Chondrocyte (in vitro differentiated cells): ENCODE measurements at regions not wholly inside any gene's neighbourhood (a gene's known extent, or its start where the extent isn't known, plus 50 kb on each side); places are given as distances from the start of the nearest gene placed in this dataset.

Experiments used
- DNase-seq: peaks from one replicate; pipeline ENCODE4 v3.0.0; 2021; ENCODE audit warnings: mixed read lengths, low spot score
- H3K27ac Mint-ChIP-seq: one replicate; pipeline ENCODE4 v1.8.0; 2021; ENCODE audit warnings: mild to moderate bottlenecking, moderate library complexity, mixed read lengths; ENCODE audit not compliant: unreplicated experiment
- H3K27me3 Mint-ChIP-seq: 2 replicates; pipeline ENCODE4 v1.8.0; 2021; ENCODE audit warnings: low read depth, mixed read lengths
- H3K36me3 Mint-ChIP-seq: 2 replicates; pipeline ENCODE4 v1.8.0; 2021; ENCODE audit warnings: low read depth, mixed read lengths
- H3K4me1 Mint-ChIP-seq: 2 replicates; pipeline ENCODE4 v1.8.0; 2021; ENCODE audit warnings: low read depth, mild to moderate bottlenecking, mixed read lengths
- H3K4me3 Mint-ChIP-seq: one replicate; pipeline ENCODE4 v1.8.0; 2021; ENCODE audit warnings: mild to moderate bottlenecking, moderate library complexity, mixed read lengths; ENCODE audit not compliant: unreplicated experiment
- H3K9me3 Mint-ChIP-seq: 2 replicates; pipeline ENCODE4 v1.8.0; 2021; ENCODE audit warnings: low read depth, mixed read lengths
- CTCF ChIP-seq: fragments of 200-600 bp; sonication (generic); IDR thresholded peaks from 2 replicates; pipeline ENCODE4 v1.5.0; 2021; ENCODE audit warnings: antibody characterized with exemption, mild to moderate bottlenecking, moderate library complexity

DNA sequence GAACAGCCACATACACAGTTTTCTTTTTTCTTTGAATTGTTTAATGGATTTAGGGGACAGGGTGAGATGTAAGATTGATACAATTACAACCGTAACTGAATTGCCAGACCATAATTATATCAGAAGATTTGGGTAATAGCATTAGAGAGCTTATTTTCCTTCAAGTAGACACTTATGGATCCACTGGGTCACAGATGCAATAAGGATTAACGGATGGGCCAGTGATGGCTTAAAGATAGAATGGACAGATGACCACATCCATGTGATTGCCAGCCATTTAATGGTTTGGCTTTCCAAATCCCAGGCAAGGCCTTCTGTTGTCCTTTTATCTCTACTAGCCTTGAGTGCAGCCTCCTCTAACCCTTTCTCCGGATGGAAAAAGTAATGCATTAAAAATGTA lies 94.7 kb upstream of the NUDT12 start:
- H3K27ac Mint-ChIP-seq: no peak overlapping the region
- H3K27me3 Mint-ChIP-seq: no peaks in the 10 kb centered on the region
- no peak for TF ChIP-seq CTCF
- no peaks in the 10 kb centered on the region for H3K36me3 Mint-ChIP-seq
- DNase-seq: no peak
- H3K4me1 Mint-ChIP-seq: no peaks in the 10 kb centered on the region
- peaks cover under 1% of the 10 kb centered on the region for H3K9me3 Mint-ChIP-seq
- H3K4me3 Mint-ChIP-seq: no peak overlapping the region

DNA sequence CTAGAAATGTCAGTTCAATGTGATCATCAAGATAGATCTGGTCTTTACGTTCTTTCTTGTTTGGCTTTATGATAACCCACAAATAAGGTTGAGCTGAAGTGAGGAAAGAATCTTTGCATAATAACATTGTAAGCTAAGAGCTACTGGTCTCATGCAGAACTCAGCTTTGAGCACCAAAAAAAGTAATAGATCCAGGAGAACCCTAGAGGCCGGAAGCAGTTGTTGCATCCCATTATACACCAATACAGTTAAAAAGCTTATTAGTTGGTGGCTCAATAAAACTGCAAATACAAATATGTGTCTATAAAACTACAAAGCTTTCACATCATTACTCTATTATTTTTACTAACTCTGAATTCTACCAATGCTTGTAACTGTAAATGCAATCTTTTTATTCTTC lies 85.5 kb upstream of the NUDT12 start:
- peak; percentile 26 for TF ChIP-seq CTCF
- no peak overlapping the region for H3K27ac Mint-ChIP-seq
- H3K4me1 Mint-ChIP-seq: no peaks in the 10 kb centered on the region
- no peak overlapping the region for H3K4me3 Mint-ChIP-seq
- no peaks in the 10 kb centered on the region for H3K36me3 Mint-ChIP-seq
- no peaks in the 10 kb centered on the region for H3K27me3 Mint-ChIP-seq
- H3K9me3 Mint-ChIP-seq: no peaks in the 10 kb centered on the region
- DNase-seq: no peak

DNA sequence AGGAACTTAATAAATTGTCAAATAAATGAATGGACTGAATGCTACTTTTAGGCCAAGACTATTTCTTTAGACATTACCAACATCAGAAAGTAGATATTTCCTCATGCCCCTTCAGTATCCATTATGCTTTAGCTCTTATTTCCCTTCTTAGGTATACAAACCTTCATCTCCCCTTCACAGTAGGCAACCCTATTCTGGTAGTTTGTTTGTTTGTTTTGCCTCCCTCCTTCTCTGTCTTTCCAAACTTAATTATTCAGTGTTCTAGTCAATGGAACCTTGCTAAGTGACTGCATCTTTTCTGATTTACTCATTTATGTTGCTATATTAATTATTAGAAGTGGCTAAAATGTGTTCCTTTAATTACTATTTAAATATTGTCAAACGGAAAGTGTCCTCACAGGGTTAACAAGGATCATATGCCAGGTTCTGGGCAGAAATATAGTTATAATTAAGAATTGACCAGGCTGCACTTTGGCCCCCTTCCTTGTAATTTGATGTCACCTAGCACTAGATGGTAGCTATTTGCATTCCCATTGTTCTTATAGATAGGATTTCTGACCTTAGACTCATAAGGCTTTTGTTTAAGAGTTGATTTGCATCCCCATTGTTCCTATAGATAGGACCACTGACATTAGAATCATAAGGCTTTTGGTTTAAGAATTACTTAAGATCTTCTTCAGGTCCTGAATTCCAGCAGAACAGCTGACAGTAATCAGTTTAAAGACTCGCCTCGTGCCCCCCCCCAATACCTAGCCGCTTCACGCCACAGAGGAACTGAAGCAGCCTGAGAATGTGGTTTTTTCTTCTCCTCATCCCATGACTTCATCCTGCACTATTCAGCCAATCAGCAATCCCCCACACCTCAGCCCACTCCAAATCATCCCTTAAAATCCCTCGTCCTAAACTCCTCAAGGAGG lies 84.4 kb upstream of the NUDT12 start:
- H3K27ac Mint-ChIP-seq: no peak overlapping the region
- no peak for TF ChIP-seq CTCF
- H3K36me3 Mint-ChIP-seq: no peaks in the 10 kb centered on the region
- no peaks in the 10 kb centered on the region for H3K27me3 Mint-ChIP-seq
- no peaks in the 10 kb centered on the region for H3K9me3 Mint-ChIP-seq
- DNase-seq: no peak
- no peaks in the 10 kb centered on the region for H3K4me1 Mint-ChIP-seq
- no peak overlapping the region for H3K4me3 Mint-ChIP-seq

GRCh38 chr5:103645816-103646215 lies 83.2 kb upstream of the NUDT12 start:
- H3K27ac Mint-ChIP-seq: no peak overlapping the region
- no peak for DNase-seq

DNA sequence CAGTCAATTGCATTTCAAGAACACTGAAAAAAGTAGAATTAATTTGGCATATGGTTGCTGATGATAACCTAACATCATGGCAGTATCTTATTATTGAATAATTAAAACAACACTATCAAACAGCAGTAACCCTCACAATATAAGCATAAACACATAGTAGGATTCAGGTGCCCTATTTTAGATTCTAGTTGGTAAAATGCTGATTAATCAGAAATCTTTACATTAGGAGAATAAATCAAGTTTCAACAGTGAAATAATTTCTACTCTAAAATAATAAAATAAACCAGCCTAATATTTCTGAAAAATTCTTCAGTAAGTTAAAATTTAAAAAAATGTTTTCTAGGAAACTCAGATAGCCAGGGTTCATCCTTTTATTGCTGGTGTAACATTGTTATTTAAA lies 76.4 kb upstream of the NUDT12 start:
- no peaks in the 10 kb centered on the region for H3K36me3 Mint-ChIP-seq
- no peak for DNase-seq
- no peak for TF ChIP-seq CTCF
- H3K27ac Mint-ChIP-seq: no peak overlapping the region
- H3K9me3 Mint-ChIP-seq: no peaks in the 10 kb centered on the region
- no peaks in the 10 kb centered on the region for H3K4me1 Mint-ChIP-seq
- H3K27me3 Mint-ChIP-seq: no peaks in the 10 kb centered on the region
- no peak overlapping the region for H3K4me3 Mint-ChIP-seq

More at GRCh38 chr5:103645816-103646215, 83.2 kb upstream of the NUDT12 start:
- TF ChIP-seq CTCF: no peak
- Mint-ChIP-seq H3K4me3 (no peak overlapping the region), H3K27me3 (no peaks in the 10 kb centered on the region), H3K4me1 (no peaks in the 10 kb centered on the region), H3K9me3 (no peaks in the 10 kb centered on the region), H3K36me3 (no peaks in the 10 kb centered on the region)
